WTC11 (cell line): ENCODE measurements at regions not wholly inside any gene's neighbourhood (a gene's known extent, or its start where the extent isn't known, plus 50 kb on each side); places are given as distances from the start of the nearest gene placed in this dataset.

Source experiments
- ATAC-seq: fragments of 200-7000 bp; cut with Tn5 transposase; 2 replicates; pipeline ENCODE4 v1.10.0; 2021; ENCODE audit warnings: mild to moderate bottlenecking, moderate library complexity
- CTCF ChIA-PET: fragments of 300-600 bp; sonication (Branson Sonifier 250); formaldehyde crosslinking; loops from one replicate; lab custom pipeline; 2021; ENCODE audit warnings: antibody characterized with exemption; lab: Charles Lee
- POLR2A ChIA-PET: fragments of 350-600 bp; sonication (Branson Sonifier 250); formaldehyde crosslinking; loops from one replicate; lab custom pipeline; 2021; ENCODE audit warnings: antibody characterized with exemption; lab: Charles Lee
- DNase-seq: peaks from one replicate; pipeline ENCODE4 v3.0.0; 2021; ENCODE audit warnings: low spot score
- H3K27ac Mint-ChIP-seq: 2 replicates; pipeline ENCODE4 v1.8.0; 2021; ENCODE audit warnings: mixed read lengths
- H3K27me3 Mint-ChIP-seq: 2 replicates; pipeline ENCODE4 v1.8.0; 2021; ENCODE audit warnings: low read depth, mild to moderate bottlenecking, moderate library complexity, mixed read lengths
- H3K36me3 Mint-ChIP-seq: 2 replicates; pipeline ENCODE4 v1.8.0; 2021; ENCODE audit warnings: mixed read lengths
- H3K4me1 Mint-ChIP-seq: 2 replicates; pipeline ENCODE4 v1.8.0; 2022; ENCODE audit warnings: mixed read lengths
- H3K4me3 Mint-ChIP-seq: 2 replicates; pipeline ENCODE4 v1.8.0; 2021; ENCODE audit warnings: mild to moderate bottlenecking, moderate library complexity, mixed read lengths
- H3K9me3 Mint-ChIP-seq: 2 replicates; pipeline ENCODE4 v1.8.0; 2021; ENCODE audit warnings: mixed read lengths
- EMX1 ChIP-seq: fragments of 250-450 bp; sonication (Bioruptor Pico); IDR thresholded peaks from 2 replicates; pipeline ENCODE4 v1.8.0; 2021; ENCODE audit warnings: mild to moderate bottlenecking
- FOXJ3 ChIP-seq: sonication (generic); formaldehyde crosslinking; IDR thresholded peaks from 2 replicates; pipeline ENCODE4 v1.9.0; 2021; ENCODE audit warnings: missing genetic modification reagents, mild to moderate bottlenecking, borderline replicate concordance
- FOXP4 ChIP-seq: sonication (generic); formaldehyde crosslinking; IDR thresholded peaks from 2 replicates; pipeline ENCODE4 v1.8.0; 2022; ENCODE audit warnings: mild to moderate bottlenecking, missing genetic modification reagents
- GTF2I ChIP-seq: fragments of 250-450 bp; sonication (Bioruptor Pico); conservative IDR thresholded peaks from 2 replicates; pipeline ENCODE4 v1.4.0; 2021; ENCODE audit warnings: mild to moderate bottlenecking
- HMGXB4 ChIP-seq: sonication (generic); formaldehyde crosslinking; IDR thresholded peaks from 2 replicates; pipeline ENCODE4 v1.8.1; 2023; ENCODE audit warnings: mild to moderate bottlenecking, moderate library complexity, missing genetic modification reagents
- NFE2L1 ChIP-seq: sonication (generic); formaldehyde crosslinking; IDR thresholded peaks from 2 replicates; pipeline ENCODE4 v1.8.1; 2023; ENCODE audit warnings: missing genetic modification reagents
- NR1H2 ChIP-seq: sonication (generic); formaldehyde crosslinking; IDR thresholded peaks from 2 replicates; pipeline ENCODE4 v1.9.0; 2021; ENCODE audit warnings: mild to moderate bottlenecking, moderate library complexity, missing genetic modification reagents
- RELA ChIP-seq: sonication (generic); formaldehyde crosslinking; IDR thresholded peaks from 2 replicates; pipeline ENCODE4 v1.8.1; 2022; ENCODE audit warnings: missing genetic modification reagents, mild to moderate bottlenecking, borderline replicate concordance
- ZNF138 ChIP-seq: sonication (generic); formaldehyde crosslinking; conservative IDR thresholded peaks from 2 replicates; pipeline ENCODE4 v1.8.1; 2022; ENCODE audit warnings: mild to moderate bottlenecking, moderate library complexity, missing genetic modification reagents
- ZNF219 ChIP-seq: sonication (generic); formaldehyde crosslinking; IDR thresholded peaks from 2 replicates; pipeline ENCODE4 v1.8.0; 2023; ENCODE audit warnings: missing genetic modification reagents, mild to moderate bottlenecking, borderline replicate concordance
- ZNF232 ChIP-seq: sonication (generic); formaldehyde crosslinking; IDR thresholded peaks from 2 replicates; pipeline ENCODE4 v1.8.0; 2022; ENCODE audit warnings: mild to moderate bottlenecking, missing genetic modification reagents
- ZNF263 ChIP-seq: sonication (generic); formaldehyde crosslinking; IDR thresholded peaks from 2 replicates; pipeline ENCODE4 v1.8.1; 2022; ENCODE audit warnings: low read depth, mild to moderate bottlenecking, moderate library complexity, missing genetic modification reagents
- ZNF396 ChIP-seq: fragments of 250-450 bp; sonication (Bioruptor Pico); IDR thresholded peaks from 2 replicates; pipeline ENCODE4 v1.8.0; 2021; ENCODE audit warnings: mild to moderate bottlenecking, moderate library complexity, borderline replicate concordance
- ZNF416 ChIP-seq: fragments of 250-450 bp; sonication (Bioruptor Pico); IDR thresholded peaks from 2 replicates; pipeline ENCODE4 v1.9.0; 2021; ENCODE audit warnings: mild to moderate bottlenecking, inconsistent platforms
- ZNF423 ChIP-seq: fragments of 250-450 bp; sonication (Bioruptor Pico); IDR thresholded peaks from 2 replicates; pipeline ENCODE4 v2.1.2; 2022; ENCODE audit warnings: mild to moderate bottlenecking, moderate library complexity
- TF ChIP-seq, protein P1 (sequence below): sonication (generic); formaldehyde crosslinking; IDR thresholded peaks from 2 replicates; pipeline ENCODE4 v1.8.1; 2023; ENCODE audit warnings: mild to moderate bottlenecking, missing genetic modification reagents, moderate library complexity
- TF ChIP-seq, protein P2 (sequence below): sonication (generic); formaldehyde crosslinking; IDR thresholded peaks from 2 replicates; pipeline ENCODE4 v1.8.0; 2023; ENCODE audit warnings: missing genetic modification reagents
- TF ChIP-seq, protein P3 (sequence below): sonication (generic); formaldehyde crosslinking; IDR thresholded peaks from 2 replicates; pipeline ENCODE4 v1.8.1; 2022; ENCODE audit warnings: low read depth, missing genetic modification reagents, borderline replicate concordance
- TF ChIP-seq, protein P4 (sequence below): sonication (generic); formaldehyde crosslinking; IDR thresholded peaks from 2 replicates; pipeline ENCODE4 v1.8.1; 2022; ENCODE audit warnings: mild to moderate bottlenecking, moderate library complexity, missing genetic modification reagents
- TF ChIP-seq, protein P5 (sequence below): sonication (generic); formaldehyde crosslinking; IDR thresholded peaks from 2 replicates; pipeline ENCODE4 v1.8.0; 2022; ENCODE audit warnings: mild to moderate bottlenecking, missing genetic modification reagents

DNA sequence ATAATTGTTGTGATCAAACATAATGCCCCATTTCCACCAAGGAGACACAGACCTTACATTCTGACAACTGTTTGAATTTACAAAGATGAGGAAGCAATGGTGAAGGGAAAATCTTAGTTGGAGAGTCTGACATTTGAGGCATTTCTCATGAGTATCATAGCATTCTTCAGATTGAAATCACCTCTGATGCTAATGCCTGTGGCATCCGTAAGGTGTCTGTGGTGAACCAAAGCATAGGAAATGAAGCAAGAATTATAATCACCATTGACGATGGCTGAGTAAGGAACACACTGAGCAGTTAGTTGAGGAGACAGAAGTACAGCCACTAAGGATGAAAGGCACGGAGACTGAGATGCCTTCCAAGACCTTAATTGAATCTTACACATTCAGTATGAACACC is 575.7 kb downstream of the TRIML1 start:
- no peak overlapping the region for H3K27ac Mint-ChIP-seq
- H3K4me3 Mint-ChIP-seq = no peak overlapping the region
- H3K27me3 Mint-ChIP-seq = no peaks in the 10 kb centered on the region
- H3K9me3 Mint-ChIP-seq = no peaks in the 10 kb centered on the region
- H3K36me3 Mint-ChIP-seq = no peaks in the 10 kb centered on the region
- no peak for DNase-seq
- H3K4me1 Mint-ChIP-seq = no peaks in the 10 kb centered on the region
- ChIA-PET CTCF (no interaction called here), POLR2A (no interaction called here)
- TF ChIP-seq EMX1 = no peak
- TF ChIP-seq, all 79 proteins: peak for 0
- ATAC-seq = no peak

- Mint-ChIP-seq H3K36me3 (peaks cover 16% of the 10 kb centered on the region), H3K4me3 (no peak overlapping the region), H3K27me3 (no peaks in the 10 kb centered on the region), H3K9me3 (peaks cover 17% of the 10 kb centered on the region), H3K27ac (no peak overlapping the region), H3K4me1 (no peaks in the 10 kb centered on the region)
- ATAC-seq (no peak), DNase-seq (no peak)
- ChIA-PET POLR2A (no interaction called here), CTCF (no interaction called here)
- TF ChIP-seq, protein P1, sequence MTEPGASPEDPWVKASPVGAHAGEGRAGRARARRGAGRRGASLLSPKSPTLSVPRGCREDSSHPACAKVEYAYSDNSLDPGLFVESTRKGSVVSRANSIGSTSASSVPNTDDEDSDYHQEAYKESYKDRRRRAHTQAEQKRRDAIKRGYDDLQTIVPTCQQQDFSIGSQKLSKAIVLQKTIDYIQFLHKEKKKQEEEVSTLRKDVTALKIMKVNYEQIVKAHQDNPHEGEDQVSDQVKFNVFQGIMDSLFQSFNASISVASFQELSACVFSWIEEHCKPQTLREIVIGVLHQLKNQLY (CRISPR knock-in tag) = no peak
- TF ChIP-seq, protein P2, sequence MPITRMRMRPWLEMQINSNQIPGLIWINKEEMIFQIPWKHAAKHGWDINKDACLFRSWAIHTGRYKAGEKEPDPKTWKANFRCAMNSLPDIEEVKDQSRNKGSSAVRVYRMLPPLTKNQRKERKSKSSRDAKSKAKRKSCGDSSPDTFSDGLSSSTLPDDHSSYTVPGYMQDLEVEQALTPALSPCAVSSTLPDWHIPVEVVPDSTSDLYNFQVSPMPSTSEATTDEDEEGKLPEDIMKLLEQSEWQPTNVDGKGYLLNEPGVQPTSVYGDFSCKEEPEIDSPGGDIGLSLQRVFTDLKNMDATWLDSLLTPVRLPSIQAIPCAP = no peak
- TF ChIP-seq ZNF232 (CRISPR knock-in tag) = no peak
- no peak for TF ChIP-seq RELA (CRISPR knock-in tag)
- no peak for TF ChIP-seq ZNF423 (CRISPR knock-in tag)
- no peak for TF ChIP-seq NR1H2 (CRISPR knock-in tag)
- no peak for TF ChIP-seq FOXP4 (CRISPR knock-in tag)
- TF ChIP-seq, protein P3, sequence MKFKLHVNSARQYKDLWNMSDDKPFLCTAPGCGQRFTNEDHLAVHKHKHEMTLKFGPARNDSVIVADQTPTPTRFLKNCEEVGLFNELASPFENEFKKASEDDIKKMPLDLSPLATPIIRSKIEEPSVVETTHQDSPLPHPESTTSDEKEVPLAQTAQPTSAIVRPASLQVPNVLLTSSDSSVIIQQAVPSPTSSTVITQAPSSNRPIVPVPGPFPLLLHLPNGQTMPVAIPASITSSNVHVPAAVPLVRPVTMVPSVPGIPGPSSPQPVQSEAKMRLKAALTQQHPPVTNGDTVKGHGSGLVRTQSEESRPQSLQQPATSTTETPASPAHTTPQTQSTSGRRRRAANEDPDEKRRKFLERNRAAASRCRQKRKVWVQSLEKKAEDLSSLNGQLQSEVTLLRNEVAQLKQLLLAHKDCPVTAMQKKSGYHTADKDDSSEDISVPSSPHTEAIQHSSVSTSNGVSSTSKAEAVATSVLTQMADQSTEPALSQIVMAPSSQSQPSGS (CRISPR knock-in tag) = no peak
- TF ChIP-seq ZNF396 = no peak
- TF ChIP-seq, protein P4, sequence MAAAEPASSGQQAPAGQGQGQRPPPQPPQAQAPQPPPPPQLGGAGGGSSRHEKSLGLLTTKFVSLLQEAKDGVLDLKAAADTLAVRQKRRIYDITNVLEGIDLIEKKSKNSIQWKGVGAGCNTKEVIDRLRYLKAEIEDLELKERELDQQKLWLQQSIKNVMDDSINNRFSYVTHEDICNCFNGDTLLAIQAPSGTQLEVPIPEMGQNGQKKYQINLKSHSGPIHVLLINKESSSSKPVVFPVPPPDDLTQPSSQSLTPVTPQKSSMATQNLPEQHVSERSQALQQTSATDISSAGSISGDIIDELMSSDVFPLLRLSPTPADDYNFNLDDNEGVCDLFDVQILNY (CRISPR knock-in tag) = no peak
- TF ChIP-seq NFE2L1 (CRISPR knock-in tag) = no peak
- TF ChIP-seq ZNF416 (CRISPR knock-in tag) = no peak
- no peak for TF ChIP-seq HMGXB4 (CRISPR knock-in tag)
- no peak for TF ChIP-seq ZNF219
- TF ChIP-seq GTF2I (CRISPR knock-in tag) = no peak
- TF ChIP-seq, protein P5, sequence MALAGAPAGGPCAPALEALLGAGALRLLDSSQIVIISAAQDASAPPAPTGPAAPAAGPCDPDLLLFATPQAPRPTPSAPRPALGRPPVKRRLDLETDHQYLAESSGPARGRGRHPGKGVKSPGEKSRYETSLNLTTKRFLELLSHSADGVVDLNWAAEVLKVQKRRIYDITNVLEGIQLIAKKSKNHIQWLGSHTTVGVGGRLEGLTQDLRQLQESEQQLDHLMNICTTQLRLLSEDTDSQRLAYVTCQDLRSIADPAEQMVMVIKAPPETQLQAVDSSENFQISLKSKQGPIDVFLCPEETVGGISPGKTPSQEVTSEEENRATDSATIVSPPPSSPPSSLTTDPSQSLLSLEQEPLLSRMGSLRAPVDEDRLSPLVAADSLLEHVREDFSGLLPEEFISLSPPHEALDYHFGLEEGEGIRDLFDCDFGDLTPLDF (CRISPR knock-in tag) = no peak
- no peak for TF ChIP-seq ZNF138 (CRISPR knock-in tag)
- no peak for TF ChIP-seq ZNF263 (CRISPR knock-in tag)
- TF ChIP-seq FOXJ3 (CRISPR knock-in tag) = no peak
Observed at GRCh38 chr4:188717661-188718060, 578.4 kb downstream of the TRIML1 start.
